ENCODE measurements at regions not wholly inside any gene's neighbourhood (a gene's known extent, or its start where the extent isn't known, plus 50 kb on each side); places are given as distances from the start of the nearest gene placed in this dataset.
"Not testable (repeated sequence)": the region's sequence is repeated elsewhere in the genome, so short reads cannot be mapped to it uniquely, and the experiment has no call there.

DNA sequence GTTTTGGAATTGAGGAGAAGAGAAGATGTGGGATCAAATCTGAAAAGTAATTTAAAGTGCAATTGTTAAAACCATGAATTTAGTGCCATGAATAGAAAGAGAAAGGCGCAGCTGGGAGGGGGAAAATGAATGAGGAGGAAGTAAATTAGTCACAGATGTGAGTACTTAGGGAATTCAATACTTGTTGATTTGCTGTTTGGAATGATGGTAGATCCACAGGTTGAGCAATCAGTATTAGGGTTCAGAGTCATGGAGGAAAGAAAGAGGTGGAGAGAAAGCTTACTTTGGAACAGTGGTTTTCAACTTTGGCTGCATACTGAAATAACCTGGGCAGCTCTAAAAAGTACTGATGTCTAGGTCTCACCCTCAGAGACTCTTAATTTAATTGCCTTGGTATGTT, 229.7 kb upstream of the ASCC3 start:
- intact Hi-C loops (cut with micrococcal nuclease) = no loop called here

- intact Hi-C loops (cut with micrococcal nuclease) = no loop called here
These were observed 232.5 kb upstream of the ASCC3 start for GRCh38 chr6:101113468-101114260.

- intact Hi-C loops (cut with micrococcal nuclease) = no loop called here
These were observed 233.6 kb upstream of the ASCC3 start for GRCh38 chr6:101114703-101115102.

- intact Hi-C loops (cut with micrococcal nuclease) = no loop called here
These were observed 235.2 kb upstream of the ASCC3 start for GRCh38 chr6:101116337-101116736.

- intact Hi-C loops (cut with micrococcal nuclease) = no loop called here
These were observed 236.4 kb upstream of the ASCC3 start for GRCh38 chr6:101117393-101118135.

- intact Hi-C loops (cut with micrococcal nuclease) = no loop called here
These were observed 236.9 kb upstream of the ASCC3 start for GRCh38 chr6:101118136-101118396.

GRCh38 chr6:101120747-101121146, 239.6 kb upstream of the ASCC3 start:
- intact Hi-C loops (cut with micrococcal nuclease) = no loop called here

GRCh38 chr6:101125380-101125971, 244.3 kb upstream of the ASCC3 start:
- intact Hi-C loops (cut with micrococcal nuclease) = no loop called here

GRCh38 chr6:101126501-101126900, 245.4 kb upstream of the ASCC3 start:
- intact Hi-C loops (cut with micrococcal nuclease) = no loop called here

DNA sequence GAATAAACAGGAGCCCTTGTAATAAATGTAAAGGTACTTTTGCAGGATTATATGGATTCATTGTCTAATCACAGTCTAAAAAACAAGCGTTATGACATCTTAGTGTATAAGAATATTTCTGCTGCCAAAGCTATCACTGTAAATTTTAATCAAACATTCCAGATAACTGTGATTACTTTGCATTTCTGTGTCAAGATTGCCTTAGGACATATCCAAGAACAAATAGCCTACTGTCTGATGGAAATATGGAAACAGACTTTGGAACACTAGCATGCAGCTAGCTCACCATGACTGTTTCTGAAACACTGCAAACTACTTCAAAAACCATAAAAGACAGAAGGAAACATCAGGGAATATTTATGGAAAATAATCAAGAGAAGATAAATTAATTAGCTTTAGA, 248.7 kb upstream of the ASCC3 start:
- intact Hi-C loops (cut with micrococcal nuclease) = no loop called here

DNA sequence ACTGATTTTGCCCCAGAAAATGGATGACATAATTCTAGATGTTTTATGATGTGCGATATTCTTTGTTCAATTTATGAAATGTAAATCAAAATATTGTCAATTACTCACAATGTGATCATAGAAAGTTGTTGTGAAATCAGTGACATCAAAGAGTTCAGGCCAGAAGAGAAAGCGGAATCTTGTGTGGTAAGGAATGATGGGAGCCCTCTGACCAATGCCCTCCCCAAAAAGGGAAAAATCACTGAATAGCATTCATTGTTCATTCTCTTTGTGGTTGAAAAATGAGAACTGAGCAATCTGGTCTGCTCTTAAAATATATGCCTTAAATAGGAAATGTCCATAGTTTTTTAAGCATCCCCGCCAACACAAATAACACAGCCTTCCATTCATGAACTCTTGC, 247.1 kb upstream of the GRIK2 start:
- intact Hi-C loops (cut with micrococcal nuclease) = no loop called here

- intact Hi-C loops (cut with micrococcal nuclease) = no loop called here
These were observed 243.3 kb upstream of the GRIK2 start for GRCh38 chr6:101150226-101150625.

DNA sequence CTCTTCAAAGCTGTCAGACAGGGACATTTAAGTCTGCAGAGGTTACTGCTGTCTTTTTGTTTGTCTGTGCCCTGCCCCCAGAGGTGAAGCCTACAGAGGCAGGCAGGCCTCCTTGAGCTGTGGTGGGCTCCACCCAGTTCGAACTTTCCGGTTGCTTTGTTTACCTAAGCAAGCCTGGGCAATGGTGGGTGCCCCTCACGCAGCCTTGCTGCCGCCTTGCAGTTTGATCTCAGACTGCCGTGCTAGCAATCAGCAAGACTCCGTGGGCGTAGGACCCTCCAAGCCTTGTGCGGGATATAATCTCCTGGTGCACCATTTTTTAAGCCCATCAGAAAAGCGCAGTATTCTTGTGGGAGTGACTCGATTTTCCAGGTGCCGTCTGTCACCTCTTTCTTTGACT, 235.9 kb upstream of the GRIK2 start:
- intact Hi-C loops (cut with micrococcal nuclease) = not testable (repeated sequence)

- intact Hi-C loops (cut with micrococcal nuclease) = no loop called here
These were observed 229.9 kb upstream of the GRIK2 start for GRCh38 chr6:101163611-101164010.

GRCh38 chr6:101167638-101168037, 225.9 kb upstream of the GRIK2 start:
- intact Hi-C loops (cut with micrococcal nuclease) = no loop called here

GRCh38 chr6:101171049-101171448, 222.5 kb upstream of the GRIK2 start:
- intact Hi-C loops (cut with micrococcal nuclease) = not testable (repeated sequence)

DNA sequence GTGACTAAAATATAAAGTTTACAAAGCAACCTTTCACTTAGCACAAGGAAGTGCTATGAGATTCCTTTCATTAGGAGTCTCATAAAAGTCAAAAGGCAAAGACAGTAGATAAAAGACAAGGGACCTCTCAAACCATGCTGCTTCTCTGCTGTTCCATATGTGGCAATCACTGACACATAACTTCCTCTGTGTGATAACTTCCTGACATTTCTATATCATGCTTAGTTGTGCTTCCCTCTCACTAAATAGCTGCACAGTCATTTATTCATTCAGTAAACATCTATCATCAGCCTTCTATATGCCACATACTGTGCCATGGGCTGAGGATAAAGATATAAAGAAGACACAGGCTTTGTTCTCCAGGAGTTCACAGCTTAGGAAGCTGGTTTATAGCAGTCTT, 214.8 kb upstream of the GRIK2 start:
- intact Hi-C loops (cut with micrococcal nuclease) = no loop called here

DNA sequence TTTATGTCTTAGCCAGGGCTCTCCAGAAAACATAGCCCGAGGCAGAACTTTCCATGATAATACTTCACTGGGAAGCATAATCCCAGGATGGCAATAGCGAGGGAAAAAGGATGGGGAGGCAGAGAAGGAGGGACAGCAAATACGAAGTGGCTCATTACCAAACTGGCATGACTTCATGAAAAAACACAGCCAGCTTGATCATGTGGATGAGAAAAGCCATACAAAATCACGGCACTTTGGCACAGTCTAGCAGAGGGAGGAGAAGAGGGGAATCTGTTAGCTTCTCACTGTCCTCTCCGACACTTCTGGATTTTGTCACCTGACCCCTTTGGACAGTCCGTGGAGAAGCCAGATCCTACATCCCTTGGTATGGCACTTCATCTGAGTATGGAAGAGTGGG, 212.5 kb upstream of the GRIK2 start:
- intact Hi-C loops (cut with micrococcal nuclease) = no loop called here

DNA sequence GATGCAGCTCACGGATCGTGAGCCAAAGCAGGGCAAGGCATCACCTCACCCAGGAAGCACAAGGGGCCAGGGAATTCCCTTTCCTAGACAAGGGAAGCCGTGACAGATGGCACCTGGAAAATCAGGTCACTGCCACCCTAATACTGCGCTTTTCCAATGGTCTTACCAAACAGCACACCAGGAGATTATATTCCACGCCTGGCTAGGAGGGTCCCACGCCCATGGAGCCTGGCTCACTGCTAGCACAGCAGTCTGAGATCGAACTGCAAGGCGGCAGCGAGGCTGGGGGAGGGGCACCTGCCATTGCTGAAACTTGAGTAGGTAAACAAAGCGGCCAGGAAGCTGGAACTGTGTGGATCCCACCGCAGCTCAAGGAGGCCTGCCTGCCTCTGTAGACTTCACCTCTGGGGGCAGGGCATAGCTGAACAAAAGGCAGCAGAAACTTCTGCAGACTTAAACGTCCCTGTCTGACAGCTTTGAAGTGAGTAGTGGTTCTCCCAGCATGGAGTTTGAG, 205.2 kb upstream of the GRIK2 start:
- intact Hi-C loops (cut with micrococcal nuclease) = not testable (repeated sequence)

- intact Hi-C loops (cut with micrococcal nuclease) = no loop called here
These were observed 197.9 kb upstream of the GRIK2 start for GRCh38 chr6:101195588-101195987.

DNA sequence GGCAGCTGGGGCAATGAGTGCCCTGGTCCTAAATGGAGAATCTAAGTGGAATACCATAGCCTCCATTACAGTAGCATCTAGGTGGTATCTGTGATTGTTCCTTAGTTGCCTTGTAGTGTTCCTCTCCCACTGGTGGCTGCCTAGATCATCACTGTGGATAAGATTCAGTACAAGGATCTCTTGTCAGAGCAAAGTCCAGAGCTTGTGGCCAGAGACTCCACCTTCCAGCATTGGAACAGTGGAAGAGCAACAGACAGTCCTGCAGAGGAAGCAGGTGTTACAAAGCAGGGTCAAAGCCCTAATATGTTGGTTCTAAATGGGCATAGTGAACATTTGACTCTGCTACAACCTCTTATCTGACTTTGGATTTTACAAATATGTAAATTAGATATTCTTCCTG, 194.1 kb upstream of the GRIK2 start:
- intact Hi-C loops (cut with micrococcal nuclease) = no loop called here

DNA sequence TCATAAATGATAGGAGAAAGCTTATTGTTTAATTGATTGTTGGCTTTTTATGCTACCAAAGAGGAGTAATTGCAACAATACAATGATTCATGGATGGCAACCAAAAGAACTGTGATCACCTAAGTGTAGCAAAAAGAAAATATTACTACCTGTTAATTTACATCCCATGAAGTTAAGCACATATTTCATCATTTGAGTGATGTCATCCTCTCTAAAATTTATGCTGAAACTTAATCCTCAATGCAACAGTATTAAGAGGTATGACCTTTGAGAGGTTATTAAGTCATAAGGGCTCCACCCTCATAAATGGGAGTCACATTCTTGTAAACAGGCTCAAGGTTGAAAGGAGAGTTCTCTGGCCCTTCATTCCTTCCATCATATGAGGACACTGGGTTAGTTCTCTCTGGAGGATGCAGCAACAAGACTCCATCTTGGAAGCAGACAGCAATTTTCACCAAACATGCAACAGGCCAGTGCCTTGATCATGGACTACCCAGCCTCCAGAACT, 190.6 kb upstream of the GRIK2 start:
- intact Hi-C loops (cut with micrococcal nuclease) = no loop called here

Data from T-helper 1 cell treated with Interleukin-12 subunit alpha and Interleukin-12 subunit beta and Interleukin-4 antibody, amounts not matched to agents 30 ng/mL and 1 ng/mL, for 36 hours (primary cell).